ENCODE measurements at regions not wholly inside any gene's neighbourhood (a gene's known extent, or its start where the extent isn't known, plus 50 kb on each side); places are given as distances from the start of the nearest gene placed in this dataset.

GRCh38 chr13:50404769-50405168 is 389.5 kb downstream of the KCNRG start:
- no peak for DNase-seq
- Histone ChIP-seq H3K4me1 (ENCODE audit: control insufficient read depth, low read depth, low read length) (peaks cover 3% of the 10 kb centered on the region), H3K79me2 (ENCODE audit: control insufficient read depth, insufficient read depth, low read length) (no peaks in the 10 kb centered on the region), H2BK15ac (replicated peaks; ENCODE audit: low read depth) (no peak overlapping the region), H3K27me3 (ENCODE audit: insufficient read depth, low read length, poor library complexity) (no peaks in the 10 kb centered on the region), H3K79me1 (ENCODE audit: low read length) (no peaks in the 10 kb centered on the region), H3K56ac (ENCODE audit: low read length) (no peak overlapping the region), H2BK5ac (ENCODE audit: low read length) (no peak overlapping the region), H3K27ac (ENCODE audit: low read depth, low read length) (no peak overlapping the region), H4K8ac (ENCODE audit: low read depth, low read length) (no peak overlapping the region), H3K4me2 (ENCODE audit: low read length) (no peak overlapping the region), H3K4me3 (ENCODE audit: low read length) (no peak overlapping the region), H4K5ac (ENCODE audit: low read length) (no peak overlapping the region), H2BK120ac (ENCODE audit: low read depth, low read length) (no peak overlapping the region), H3K9ac (ENCODE audit: low read length) (no peak overlapping the region), H3K4ac (ENCODE audit: low read depth, low read length) (no peak overlapping the region), H2AK5ac (ENCODE audit: low read length) (no peak overlapping the region), H3K23ac (ENCODE audit: low read length) (no peak overlapping the region), H3K18ac (ENCODE audit: low read length) (no peak overlapping the region), H3K36me3 (ENCODE audit: control insufficient read depth, insufficient read depth, low read length) (no peaks in the 10 kb centered on the region)
- no CpG with 5 or more reads among the region's 1 CpG for WGBS (ENCODE audit: extremely low coverage, insufficient coverage, low lambda C conversion rate)

GRCh38 chr13:50406831-50407230 is 391.6 kb downstream of the KCNRG start:
- H3K4me2 ChIP-seq (ENCODE audit: low read length), result no peak overlapping the region
- WGBS (ENCODE audit: extremely low coverage, insufficient coverage, low lambda C conversion rate), result no CpG with 5 or more reads among the region's 3 CpGs
- H3K79me1 ChIP-seq (ENCODE audit: low read length), result no peaks in the 10 kb centered on the region
- DNase-seq, result no peak
- no peak overlapping the region for H4K8ac ChIP-seq (ENCODE audit: low read depth, low read length)
- H3K18ac ChIP-seq (ENCODE audit: low read length), result no peak overlapping the region
- no peak overlapping the region for H3K4me3 ChIP-seq (ENCODE audit: low read length)
- no peak overlapping the region for H3K27ac ChIP-seq (ENCODE audit: low read depth, low read length)
- H4K5ac ChIP-seq (ENCODE audit: low read length), result no peak overlapping the region
- peak overlapping the region; percentile 25 for H2BK5ac ChIP-seq (ENCODE audit: low read length)
- H3K56ac ChIP-seq (ENCODE audit: low read length), result no peak overlapping the region
- H3K23ac ChIP-seq (ENCODE audit: low read length), result no peak overlapping the region
- H3K9ac ChIP-seq (ENCODE audit: low read length), result no peak overlapping the region
- peaks cover 3% of the 10 kb centered on the region for H3K4me1 ChIP-seq (ENCODE audit: control insufficient read depth, low read depth, low read length)
- H3K27me3 ChIP-seq (ENCODE audit: insufficient read depth, low read length, poor library complexity), result no peaks in the 10 kb centered on the region
- no peak overlapping the region for H2AK5ac ChIP-seq (ENCODE audit: low read length)
- H3K79me2 ChIP-seq (ENCODE audit: control insufficient read depth, insufficient read depth, low read length), result no peaks in the 10 kb centered on the region
- no peak overlapping the region for H2BK120ac ChIP-seq (ENCODE audit: low read depth, low read length)
- no peaks in the 10 kb centered on the region for H3K36me3 ChIP-seq (ENCODE audit: control insufficient read depth, insufficient read depth, low read length)
- H2BK15ac ChIP-seq (replicated peaks; ENCODE audit: low read depth), result no peak overlapping the region
- no peak overlapping the region for H3K4ac ChIP-seq (ENCODE audit: low read depth, low read length)

GRCh38 chr13:50408068-50408467 is 392.8 kb downstream of the KCNRG start:
- no peak overlapping the region for H2BK15ac ChIP-seq (replicated peaks; ENCODE audit: low read depth)
- DNase-seq, result no peak
- H3K36me3 ChIP-seq (ENCODE audit: control insufficient read depth, insufficient read depth, low read length), result no peaks in the 10 kb centered on the region
- H3K79me2 ChIP-seq (ENCODE audit: control insufficient read depth, insufficient read depth, low read length), result no peaks in the 10 kb centered on the region
- H4K8ac ChIP-seq (ENCODE audit: low read depth, low read length), result no peak overlapping the region
- WGBS (ENCODE audit: extremely low coverage, insufficient coverage, low lambda C conversion rate), result no CpG with 5 or more reads among the region's 3 CpGs
- H2BK120ac ChIP-seq (ENCODE audit: low read depth, low read length), result no peak overlapping the region
- H3K4me1 ChIP-seq (ENCODE audit: control insufficient read depth, low read depth, low read length), result peaks cover 4% of the 10 kb centered on the region
- H3K27ac ChIP-seq (ENCODE audit: low read depth, low read length), result no peak overlapping the region
- H2BK5ac ChIP-seq (ENCODE audit: low read length), result no peak overlapping the region
- no peak overlapping the region for H3K56ac ChIP-seq (ENCODE audit: low read length)
- H3K18ac ChIP-seq (ENCODE audit: low read length), result no peak overlapping the region
- H3K23ac ChIP-seq (ENCODE audit: low read length), result no peak overlapping the region
- no peak overlapping the region for H4K5ac ChIP-seq (ENCODE audit: low read length)
- H3K4ac ChIP-seq (ENCODE audit: low read depth, low read length), result no peak overlapping the region
- H3K9ac ChIP-seq (ENCODE audit: low read length), result no peak overlapping the region
- H2AK5ac ChIP-seq (ENCODE audit: low read length), result no peak overlapping the region
- no peak overlapping the region for H3K4me3 ChIP-seq (ENCODE audit: low read length)
- H3K4me2 ChIP-seq (ENCODE audit: low read length), result no peak overlapping the region
- no peaks in the 10 kb centered on the region for H3K79me1 ChIP-seq (ENCODE audit: low read length)
- no peaks in the 10 kb centered on the region for H3K27me3 ChIP-seq (ENCODE audit: insufficient read depth, low read length, poor library complexity)

- no peak overlapping the region for H3K18ac ChIP-seq (ENCODE audit: low read length)
- no peak overlapping the region for H3K4me3 ChIP-seq (ENCODE audit: low read length)
- peak overlapping the region; percentile 76 for H3K23ac ChIP-seq (ENCODE audit: low read length)
These were observed 394.0 kb downstream of the KCNRG start for GRCh38 chr13:50409220-50409619.

GRCh38 chr13:50410921-50411746 is 395.9 kb downstream of the KCNRG start:
- Histone ChIP-seq H2AK5ac (ENCODE audit: low read length) (no peak overlapping the region), H3K4ac (ENCODE audit: low read depth, low read length) (no peak overlapping the region), H3K4me3 (ENCODE audit: low read length) (no peak overlapping the region), H3K27me3 (ENCODE audit: insufficient read depth, low read length, poor library complexity) (no peaks in the 10 kb centered on the region), H4K5ac (ENCODE audit: low read length) (no peak overlapping the region), H3K79me1 (ENCODE audit: low read length) (no peaks in the 10 kb centered on the region), H2BK5ac (ENCODE audit: low read length) (no peak overlapping the region), H3K56ac (ENCODE audit: low read length) (no peak overlapping the region), H3K4me2 (ENCODE audit: low read length) (no peak overlapping the region), H3K18ac (ENCODE audit: low read length) (no peak overlapping the region), H3K36me3 (ENCODE audit: control insufficient read depth, insufficient read depth, low read length) (no peaks in the 10 kb centered on the region), H2BK120ac (ENCODE audit: low read depth, low read length) (no peak overlapping the region), H3K79me2 (ENCODE audit: control insufficient read depth, insufficient read depth, low read length) (no peaks in the 10 kb centered on the region), H2BK15ac (replicated peaks; ENCODE audit: low read depth) (no peak overlapping the region), H3K23ac (ENCODE audit: low read length) (no peak overlapping the region), H4K8ac (ENCODE audit: low read depth, low read length) (no peak overlapping the region), H3K9ac (ENCODE audit: low read length) (no peak overlapping the region), H3K4me1 (ENCODE audit: control insufficient read depth, low read depth, low read length) (peaks cover 4% of the 10 kb centered on the region), H3K27ac (ENCODE audit: low read depth, low read length) (no peak overlapping the region)
- peak; percentile 82 for DNase-seq
- whole genome bisulfite sequencing (ENCODE audit: extremely low coverage, insufficient coverage, low lambda C conversion rate), result no CpG with 5 or more reads among the region's 5 CpGs

More at GRCh38 chr13:50409220-50409619, 394.0 kb downstream of the KCNRG start:
- H3K27ac ChIP-seq (ENCODE audit: low read depth, low read length), result no peak overlapping the region
- no peak overlapping the region for H2BK120ac ChIP-seq (ENCODE audit: low read depth, low read length)
- H3K4me2 ChIP-seq (ENCODE audit: low read length), result no peak overlapping the region
- H3K56ac ChIP-seq (ENCODE audit: low read length), result peak overlapping the region; percentile 12
- H4K5ac ChIP-seq (ENCODE audit: low read length), result no peak overlapping the region
- no peaks in the 10 kb centered on the region for H3K27me3 ChIP-seq (ENCODE audit: insufficient read depth, low read length, poor library complexity)
- H3K4ac ChIP-seq (ENCODE audit: low read depth, low read length), result no peak overlapping the region
- H2BK5ac ChIP-seq (ENCODE audit: low read length), result no peak overlapping the region
- H2BK15ac ChIP-seq (replicated peaks; ENCODE audit: low read depth), result no peak overlapping the region
- no peak for DNase-seq
- no peak overlapping the region for H4K8ac ChIP-seq (ENCODE audit: low read depth, low read length)
- H3K79me2 ChIP-seq (ENCODE audit: control insufficient read depth, insufficient read depth, low read length), result no peaks in the 10 kb centered on the region
- H3K79me1 ChIP-seq (ENCODE audit: low read length), result no peaks in the 10 kb centered on the region
- no CpG with 5 or more reads among the region's 2 CpGs for WGBS (ENCODE audit: extremely low coverage, insufficient coverage, low lambda C conversion rate)
- H3K4me1 ChIP-seq (ENCODE audit: control insufficient read depth, low read depth, low read length), result peaks cover 4% of the 10 kb centered on the region
- no peaks in the 10 kb centered on the region for H3K36me3 ChIP-seq (ENCODE audit: control insufficient read depth, insufficient read depth, low read length)
- no peak overlapping the region for H2AK5ac ChIP-seq (ENCODE audit: low read length)
- no peak overlapping the region for H3K9ac ChIP-seq (ENCODE audit: low read length)
